LNCAP (cell line): ENCODE measurements at regions not wholly inside any gene's neighbourhood (a gene's known extent, or its start where the extent isn't known, plus 50 kb on each side); places are given as distances from the start of the nearest gene placed in this dataset.

ENCODE experiments used
- CTCF ChIP-seq: fragments of 450-650 bp; IDR thresholded peaks from 2 replicates; pipeline ENCODE4 v1.5.1; 2017; ENCODE audit warnings: mild to moderate bottlenecking

DNA sequence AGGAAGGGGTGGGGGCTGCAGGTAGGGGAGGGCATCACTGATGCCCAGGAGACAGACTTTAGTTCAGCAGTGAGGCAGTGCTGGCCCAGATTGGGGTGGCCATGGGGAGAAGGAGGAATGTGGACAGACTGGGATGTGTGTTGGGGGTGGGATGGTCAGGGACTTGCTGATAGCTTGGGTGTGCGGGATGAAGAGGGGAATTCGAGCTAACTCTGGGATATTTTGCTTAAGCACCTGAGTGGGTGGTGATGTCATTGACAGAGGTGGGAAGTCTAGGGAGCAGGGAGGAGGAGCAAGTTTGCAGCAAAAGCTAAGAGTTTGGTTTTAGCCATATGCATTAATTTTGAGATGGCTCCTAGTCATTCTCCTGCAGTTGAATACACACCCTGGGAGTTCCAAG is 207.5 kb downstream of the RPLP1 start:
- TF ChIP-seq CTCF, result no peak

DNA sequence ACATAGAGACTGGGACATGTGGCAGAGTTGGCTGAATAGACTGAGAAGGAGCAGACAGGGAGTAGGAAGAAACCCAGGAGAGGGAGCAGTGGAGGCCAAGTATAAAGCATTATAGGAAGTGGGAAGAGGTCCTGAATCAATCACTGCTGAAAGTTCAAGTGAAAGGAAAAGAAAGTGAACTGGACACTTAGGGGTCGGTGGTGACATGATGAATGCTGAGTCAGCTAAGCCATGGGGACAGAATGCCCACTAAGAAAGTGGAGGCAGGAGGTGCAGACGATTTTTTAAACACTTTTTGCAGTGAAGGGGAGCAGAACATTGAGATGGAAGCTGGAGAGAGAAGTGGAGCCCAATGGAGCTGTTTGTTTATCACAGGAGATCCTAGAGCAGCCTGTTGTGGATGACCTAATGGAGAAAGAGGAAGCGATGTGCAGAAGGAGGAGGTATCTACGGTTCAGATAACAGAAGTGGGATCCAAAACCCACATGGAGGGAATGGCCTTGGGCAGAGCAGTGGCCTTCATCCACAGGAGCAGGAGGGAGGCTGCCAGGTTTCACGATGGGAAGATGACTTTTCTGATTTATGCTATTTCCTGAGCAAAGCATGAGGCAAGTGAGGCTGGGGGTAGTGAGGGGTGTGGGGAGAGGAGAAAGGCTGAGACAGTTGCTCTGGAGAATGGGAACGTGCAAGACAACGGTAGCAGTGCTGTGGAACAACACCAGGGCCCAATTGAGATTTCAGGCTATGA is 208.2 kb downstream of the RPLP1 start:
- no peak for TF ChIP-seq CTCF

GRCh38 chr15:69661446-69661845 is 208.8 kb downstream of the RPLP1 start:
- no peak for TF ChIP-seq CTCF

DNA sequence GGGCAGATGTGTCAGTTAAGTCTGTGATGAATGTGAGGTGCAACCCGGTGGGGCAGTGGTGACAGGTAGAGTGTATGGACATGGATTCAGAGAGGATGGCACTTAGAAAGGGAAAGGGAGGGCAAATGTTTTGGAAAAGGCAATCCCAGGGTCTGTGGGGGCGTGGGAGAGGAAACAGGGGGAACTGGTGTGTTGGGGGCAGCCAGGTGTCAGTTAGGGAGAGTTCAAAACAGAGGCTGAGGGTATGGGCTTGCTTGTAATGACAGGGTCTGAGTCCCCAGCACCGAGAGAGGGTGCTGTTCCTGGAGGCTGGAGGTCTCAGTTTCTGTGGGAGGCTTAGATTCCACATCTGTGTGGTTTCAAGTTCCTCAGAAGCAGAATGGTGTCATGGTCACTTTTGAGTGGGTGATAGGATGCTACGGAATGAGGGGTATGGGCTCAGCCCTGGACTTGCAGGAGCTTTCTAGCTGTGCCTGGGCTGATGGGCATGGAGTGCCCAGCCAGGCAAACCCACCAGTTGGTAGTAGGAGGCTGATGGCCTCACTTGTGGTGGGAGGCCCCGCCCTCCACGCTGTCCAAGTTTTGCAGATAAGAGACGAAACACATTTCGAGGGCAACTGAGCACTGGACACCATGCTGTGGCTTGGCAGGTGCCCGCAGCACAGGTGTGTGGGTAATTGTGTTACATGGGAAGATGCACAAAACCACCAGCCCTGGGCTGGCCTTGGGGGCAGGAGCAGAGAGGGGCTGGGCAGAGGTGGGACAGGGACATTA is 209.4 kb downstream of the RPLP1 start:
- no peak for TF ChIP-seq CTCF

DNA sequence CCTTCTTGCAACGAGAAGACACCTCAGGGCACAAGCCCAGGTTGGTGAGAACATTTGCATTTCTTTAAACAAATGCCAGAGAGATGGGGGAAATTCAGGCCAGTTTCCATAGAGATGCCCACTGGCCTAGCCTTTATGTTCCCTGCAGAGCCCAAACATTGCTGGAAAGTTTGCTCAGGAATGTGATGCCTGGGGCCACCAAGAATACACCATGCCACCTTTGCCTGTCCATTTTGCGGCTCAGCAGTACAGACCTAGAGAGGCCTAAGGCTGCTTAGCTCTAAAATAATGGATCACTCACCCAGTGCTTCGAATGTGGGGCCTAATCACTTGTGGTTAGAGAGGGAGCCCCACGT is 210.0 kb downstream of the RPLP1 start:
- TF ChIP-seq CTCF, result no peak

DNA sequence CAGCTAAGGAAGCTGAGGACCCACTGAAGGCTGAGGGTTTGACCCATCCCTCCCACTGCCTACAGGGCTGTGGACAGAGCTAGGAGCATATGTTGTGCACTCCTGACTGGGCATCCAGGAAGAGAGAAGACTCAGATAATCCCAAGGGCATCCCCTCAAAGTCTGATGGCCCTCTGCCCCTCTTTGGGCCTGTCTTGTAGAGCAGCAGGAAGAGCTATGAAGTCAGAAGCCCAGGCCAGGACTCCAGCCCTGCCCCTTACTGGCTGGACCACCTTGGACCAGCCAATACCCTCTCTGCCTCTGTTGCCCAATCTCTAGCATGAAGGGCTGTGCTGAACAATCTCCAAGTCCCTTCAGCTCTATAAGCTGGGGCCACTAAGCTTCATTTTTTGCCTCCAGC is 210.8 kb downstream of the RPLP1 start:
- no peak for TF ChIP-seq CTCF

GRCh38 chr15:69663982-69664381 is 211.4 kb downstream of the RPLP1 start:
- TF ChIP-seq CTCF, result no peak
